Left cardiac atrium (tissue), 4 donors: ENCODE measurements at regions not wholly inside any gene's neighbourhood (a gene's known extent, or its start where the extent isn't known, plus 50 kb on each side); places are given as distances from the start of the nearest gene placed in this dataset.

ENCODE experiments used
- ATAC-seq, 2 donors: fragments of 200-7000 bp; cut with Tn5 transposase; one replicate each; pipeline ENCODE4 v1.9.1; 2020; ENCODE audit warnings: mild to moderate bottlenecking in 2 of 2, moderate library complexity in 2 of 2
- DNase-seq: peaks from one replicate; pipeline ENCODE4 v3.0.0-alpha.2; 2020
- intact Hi-C, 2 donors: fragments of 100-400 bp; cut with DNase I; formaldehyde crosslinking; loops; one replicate each; pipeline versions ENCODE4 v1.14.1 to v1.15.1; 2022 to 2023
- donor health status: DM: no; HTN: yes; CAD: no.
- donor health status: DM: no; HTN: yes; CAD: no; lungs with severe emphysema.
- donor health status: DM: yes; HTN: yes; CAD: no.
- donor health status: Dilated cardiomyopathy.

DNA sequence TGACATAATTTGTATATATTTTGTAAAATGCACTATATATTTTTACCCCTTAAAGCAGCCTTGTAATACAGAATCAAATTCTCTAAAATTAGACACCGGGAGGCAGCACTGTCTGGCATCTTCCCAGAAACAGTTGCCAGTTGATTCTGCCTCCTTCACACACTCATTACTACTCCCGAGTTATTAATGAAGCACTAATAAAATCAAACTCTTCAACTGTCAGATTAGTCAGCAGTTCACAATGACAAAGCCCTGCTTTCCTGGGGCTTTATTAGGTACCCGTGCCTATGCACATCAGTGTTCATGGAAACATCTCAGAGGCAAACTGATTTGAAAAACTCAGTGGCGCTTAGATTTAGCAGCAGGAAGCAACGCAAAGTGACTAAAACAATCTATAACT is 103.5 kb upstream of the VEGFC start:
- ATAC-seq = no peak
- intact Hi-C loops = no loop called here

DNA sequence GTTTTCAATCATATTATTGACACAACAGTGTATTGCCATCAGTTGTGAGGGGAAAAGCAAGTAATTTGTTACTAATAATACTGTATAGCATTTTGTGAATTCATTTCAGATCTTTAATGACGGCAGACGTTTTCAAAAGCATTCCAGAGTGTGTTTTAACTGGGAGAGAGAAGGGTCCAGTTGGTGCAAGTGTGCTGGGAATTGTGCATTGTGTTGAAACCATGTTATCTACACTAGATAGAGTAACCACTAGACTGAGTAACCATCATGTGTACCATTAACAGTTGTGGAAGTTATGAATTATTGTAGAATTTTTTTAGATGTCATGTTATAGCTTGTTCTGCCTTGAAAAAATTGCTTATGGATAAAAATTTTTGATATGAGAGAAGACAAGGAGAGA is 104.5 kb upstream of the VEGFC start:
- DNase-seq = no peak
- intact Hi-C loops = no loop called here
- no peak for ATAC-seq

More for the DNA sequence above, 103.5 kb upstream of the VEGFC start:
- DNase-seq = no peak

DNA sequence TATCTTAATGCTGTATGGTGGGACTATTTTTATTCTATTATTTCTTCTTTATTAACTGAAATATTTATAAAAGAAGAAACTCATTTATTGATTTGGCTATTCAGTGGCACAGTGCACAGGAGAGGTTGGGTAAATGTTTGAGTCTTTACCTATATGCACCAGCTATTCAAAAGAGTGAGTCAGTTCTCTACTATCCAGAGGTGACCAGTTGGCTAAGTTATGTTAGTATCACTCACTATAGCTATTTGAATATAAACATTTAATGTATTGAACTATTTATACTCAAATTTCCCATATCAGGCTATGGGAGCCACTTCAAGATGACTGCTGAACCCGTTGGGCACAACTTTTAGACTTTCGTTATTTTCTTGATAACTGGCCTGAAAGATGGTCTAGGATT is 106.1 kb upstream of the VEGFC start:
- intact Hi-C loops = no loop called here
- ATAC-seq (no peak), DNase-seq (no peak)

DNA sequence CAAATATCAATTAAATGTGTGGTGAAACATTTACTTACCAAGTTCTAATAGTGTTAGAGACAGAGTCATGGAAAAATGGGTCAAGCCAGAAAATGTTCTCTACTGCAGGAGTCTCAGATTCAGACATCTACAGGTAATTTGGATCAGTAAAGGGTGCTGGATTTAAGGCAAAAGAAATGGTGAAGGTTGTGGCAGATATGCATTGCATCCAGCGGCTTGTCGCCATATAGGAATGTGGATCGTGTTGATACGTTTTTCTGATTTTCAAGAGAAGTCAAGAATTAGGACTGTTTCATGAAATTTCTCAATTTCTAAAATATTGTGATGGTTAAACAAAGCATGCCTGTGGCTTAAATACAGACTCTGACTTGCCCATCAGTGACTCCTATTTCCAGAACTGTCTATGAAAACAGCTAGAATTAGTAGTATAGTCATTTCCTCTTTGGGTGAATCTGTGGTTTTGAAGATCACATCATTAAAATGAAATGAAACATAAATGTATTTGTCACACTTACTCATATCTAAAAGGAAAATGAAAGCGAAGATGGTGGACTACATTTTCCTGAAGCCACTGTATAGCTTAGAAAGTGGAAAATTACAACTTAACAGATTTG is 110.1 kb upstream of the VEGFC start:
- intact Hi-C loops = no loop called here
- ATAC-seq = no peak
- no peak for DNase-seq

DNA sequence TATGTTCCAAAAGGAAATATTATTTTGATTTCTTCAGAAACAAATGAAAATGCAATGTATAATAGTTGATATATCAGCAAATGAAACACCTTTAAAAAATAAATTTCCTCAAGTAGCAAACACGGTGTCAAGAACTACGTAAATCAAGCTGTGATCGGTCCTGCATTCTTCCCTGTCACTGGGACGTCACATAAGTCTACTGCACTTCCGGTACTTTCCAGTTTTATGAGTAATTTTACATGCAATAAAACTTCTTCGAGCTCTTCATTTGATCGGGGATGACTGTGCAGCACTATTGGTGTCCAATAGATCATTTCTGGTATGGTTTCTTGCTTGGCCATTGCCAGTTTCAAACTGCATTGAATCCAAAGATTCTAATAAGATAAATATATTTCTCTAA is 114.0 kb upstream of the VEGFC start:
- ATAC-seq (no peak), DNase-seq (no peak)
- intact Hi-C loops = no loop called here

DNA sequence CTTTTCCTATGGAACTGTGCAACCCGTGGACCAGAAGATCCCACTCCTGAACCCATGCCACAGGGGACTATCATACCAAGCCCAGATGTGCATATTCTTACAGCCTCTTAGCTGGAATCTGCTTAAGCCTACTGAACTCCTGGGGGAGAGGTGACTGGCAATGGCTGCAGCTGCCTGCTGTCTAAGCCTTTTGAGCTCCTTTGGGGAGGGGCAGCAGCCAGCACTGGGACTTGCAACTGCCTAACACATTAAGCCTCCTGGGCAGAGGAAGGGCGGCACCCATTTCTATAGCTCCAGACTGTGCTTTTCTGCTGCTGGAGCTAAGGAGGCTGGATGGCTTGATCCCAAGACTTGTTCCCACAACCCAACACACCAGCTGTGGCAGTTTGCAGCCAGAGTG is 117.9 kb upstream of the VEGFC start:
- intact Hi-C loops = no loop called here
- DNase-seq (no peak), ATAC-seq (no peak)

DNA sequence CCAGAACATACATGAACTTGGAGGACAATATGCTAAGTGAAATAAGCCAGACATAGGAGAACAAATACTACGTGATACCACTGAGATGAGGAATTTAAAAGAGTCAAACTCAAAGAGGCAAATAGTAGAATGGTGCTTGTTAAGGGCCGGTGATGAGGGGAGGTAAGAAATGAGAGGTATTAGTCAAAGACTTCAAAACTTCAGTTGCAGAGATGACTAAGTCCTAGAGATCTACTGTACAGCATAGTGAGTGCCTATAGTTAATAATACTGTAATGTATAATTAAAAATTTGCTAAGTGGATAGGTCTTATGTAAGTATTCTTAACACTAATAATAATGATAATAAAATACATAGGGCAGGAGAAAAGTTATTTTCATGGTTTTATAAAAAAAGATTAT is 126.9 kb upstream of the VEGFC start:
- ATAC-seq (no peak), DNase-seq (no peak)
- intact Hi-C loops = no loop called here

DNA sequence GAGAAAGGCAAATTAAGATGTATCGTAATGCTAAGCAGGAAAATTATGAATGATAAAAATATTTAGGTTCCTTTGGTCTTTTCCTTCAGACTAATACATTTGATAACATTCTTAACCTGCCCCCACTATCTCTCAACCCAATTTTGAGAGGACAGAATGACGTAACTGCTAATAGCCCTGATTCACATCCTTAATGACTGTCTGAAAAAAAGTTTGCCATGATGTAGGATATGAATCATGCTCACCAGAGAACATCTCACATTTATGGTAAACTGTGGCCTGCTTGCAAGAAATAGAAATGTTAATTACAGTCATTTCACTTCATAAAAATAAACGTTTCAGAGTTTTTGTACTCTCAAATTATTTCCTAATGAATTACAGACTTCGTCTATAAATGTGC is 128.0 kb upstream of the VEGFC start:
- DNase-seq = no peak
- ATAC-seq = no peak
- intact Hi-C loops = no loop called here

DNA sequence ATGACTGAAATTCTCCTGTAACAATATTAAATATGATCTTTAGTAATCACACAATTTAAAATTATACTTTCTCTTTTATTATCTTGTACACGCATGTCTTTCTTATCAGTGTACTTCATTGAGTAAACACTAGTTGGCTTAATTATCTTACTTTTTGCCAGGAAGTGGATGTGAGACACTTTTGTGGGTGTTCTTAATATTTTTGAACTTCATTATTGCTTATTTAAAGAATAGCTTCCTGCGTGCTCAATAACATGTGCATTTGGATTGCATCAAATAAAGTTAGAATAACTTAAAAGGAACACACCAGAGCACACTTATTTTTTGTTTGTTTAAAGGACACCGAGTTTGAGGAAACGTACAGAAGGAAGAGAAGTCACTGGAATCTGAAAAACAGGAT is 128.5 kb upstream of the VEGFC start:
- ATAC-seq = no peak
- intact Hi-C loops = no loop called here
- DNase-seq = no peak

DNA sequence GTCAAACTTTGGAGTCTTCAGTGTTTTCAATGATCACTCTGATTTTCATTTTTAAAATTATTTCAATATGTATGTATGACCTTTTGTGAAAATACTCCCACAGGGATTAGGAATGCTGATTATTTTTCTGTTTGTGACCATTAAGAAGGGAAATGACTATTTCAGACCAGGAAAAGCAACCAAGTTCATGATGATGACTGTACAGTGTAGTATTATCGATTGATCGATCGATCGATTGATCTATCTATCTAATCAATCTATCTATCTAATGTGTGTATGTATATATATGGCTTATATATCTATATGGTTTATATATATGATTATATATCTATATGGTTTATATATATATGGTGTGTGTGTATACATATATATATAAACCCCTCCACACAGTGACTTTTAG is 131.5 kb upstream of the VEGFC start:
- DNase-seq = no peak
- intact Hi-C loops = no loop called here
- no peak for ATAC-seq

DNA sequence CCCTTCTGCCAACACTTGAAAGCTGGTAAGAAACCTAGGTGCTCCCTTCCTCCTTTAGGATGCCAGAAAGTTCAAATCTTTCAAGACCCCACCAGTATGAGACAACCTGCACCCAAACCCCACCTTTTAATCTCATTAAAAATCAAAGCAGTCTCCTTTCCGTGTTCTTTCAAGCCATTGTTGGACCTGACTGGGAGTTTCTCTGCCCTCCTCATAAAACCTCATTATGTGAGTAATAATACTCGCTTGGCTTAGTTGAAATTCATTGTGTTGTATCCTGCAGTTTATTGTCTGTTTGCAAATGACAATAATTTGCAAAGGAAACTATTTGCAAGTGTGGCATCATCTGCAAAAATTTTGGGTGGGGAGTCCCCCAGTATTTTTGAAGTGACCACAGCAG is 133.2 kb upstream of the VEGFC start:
- no peak for DNase-seq
- intact Hi-C loops = no loop called here
- ATAC-seq = no peak

DNA sequence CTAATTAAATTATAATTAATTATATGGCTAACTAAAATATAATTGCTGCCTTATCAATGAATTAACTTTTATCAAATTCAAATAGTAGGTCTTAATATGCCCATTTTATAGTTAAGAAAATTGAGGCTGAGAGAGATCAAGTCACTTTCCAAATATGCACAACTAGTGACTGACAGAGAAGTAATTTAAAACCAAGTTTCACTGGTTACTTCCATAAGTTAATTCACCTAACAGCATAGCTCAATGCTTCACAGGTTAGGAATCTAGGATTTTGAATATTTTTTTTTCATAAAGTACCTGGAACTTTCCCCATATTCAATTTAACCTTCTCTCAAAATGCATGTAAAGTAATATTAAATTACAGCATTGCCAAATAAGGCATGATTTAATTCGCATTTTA is 134.4 kb upstream of the VEGFC start:
- intact Hi-C loops = no loop called here
- ATAC-seq = no peak
- no peak for DNase-seq

DNA sequence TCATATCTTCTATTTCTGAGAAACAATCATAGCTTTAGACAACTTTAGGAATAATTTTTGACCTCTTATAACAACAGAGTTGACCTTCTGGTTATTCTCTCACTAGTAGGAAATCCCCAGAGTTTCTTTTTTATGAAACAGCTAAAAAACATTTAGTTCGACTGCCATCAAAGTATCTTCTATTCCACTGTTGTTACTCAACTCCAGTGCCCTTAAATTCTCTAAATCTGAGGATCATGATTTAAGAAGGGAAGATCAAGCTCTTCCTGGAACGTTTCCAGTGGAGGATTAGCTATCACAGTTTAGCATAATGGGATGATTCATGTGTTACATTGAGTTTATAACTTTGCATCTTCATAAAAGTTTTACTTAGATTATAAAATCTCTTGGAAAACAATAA is 134.9 kb upstream of the VEGFC start:
- DNase-seq = no peak
- intact Hi-C loops = no loop called here
- ATAC-seq = peak in 1 of 2 donors; percentile 17

DNA sequence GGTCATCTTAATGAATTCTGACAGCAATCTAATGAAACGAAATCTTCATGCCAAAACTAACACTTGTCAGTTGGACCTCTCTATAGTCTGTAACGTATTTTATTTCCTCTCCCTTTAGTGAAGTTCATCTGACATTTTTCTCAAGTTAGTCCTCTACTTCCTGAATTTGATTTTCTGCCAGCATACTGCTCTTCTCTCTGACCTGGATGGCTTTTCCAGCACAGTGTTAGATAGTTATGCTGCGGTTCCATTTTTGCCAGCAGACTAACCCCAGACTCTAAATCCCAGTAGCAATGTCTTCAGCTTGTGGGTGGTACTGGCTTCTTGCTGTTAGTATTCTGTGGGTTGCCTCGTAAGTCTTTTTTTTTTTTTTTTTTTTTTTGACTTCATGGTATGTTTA is 146.7 kb upstream of the VEGFC start:
- DNase-seq = no peak
- ATAC-seq = no peak
- intact Hi-C loops = no loop called here

DNA sequence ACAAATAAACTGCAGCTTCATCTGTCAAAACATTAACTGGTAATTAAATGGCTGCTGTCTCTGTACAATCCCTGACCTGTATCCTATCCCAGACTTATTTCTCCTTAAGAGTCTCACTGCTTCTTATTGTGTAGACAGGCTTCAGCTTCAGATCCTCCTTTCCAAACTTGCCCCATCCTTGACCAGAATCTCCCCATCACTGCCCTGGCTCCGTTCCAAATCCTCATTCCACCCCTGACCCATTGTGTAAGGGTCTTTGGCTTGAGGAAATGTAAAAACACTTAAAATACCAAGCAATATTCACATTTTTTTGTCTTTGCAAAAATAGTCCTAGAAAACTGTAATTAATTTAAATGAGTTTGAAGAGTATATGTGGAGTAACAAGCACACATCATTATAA is 152.6 kb upstream of the VEGFC start:
- DNase-seq = no peak
- no peak for ATAC-seq
- intact Hi-C loops = no loop called here

DNA sequence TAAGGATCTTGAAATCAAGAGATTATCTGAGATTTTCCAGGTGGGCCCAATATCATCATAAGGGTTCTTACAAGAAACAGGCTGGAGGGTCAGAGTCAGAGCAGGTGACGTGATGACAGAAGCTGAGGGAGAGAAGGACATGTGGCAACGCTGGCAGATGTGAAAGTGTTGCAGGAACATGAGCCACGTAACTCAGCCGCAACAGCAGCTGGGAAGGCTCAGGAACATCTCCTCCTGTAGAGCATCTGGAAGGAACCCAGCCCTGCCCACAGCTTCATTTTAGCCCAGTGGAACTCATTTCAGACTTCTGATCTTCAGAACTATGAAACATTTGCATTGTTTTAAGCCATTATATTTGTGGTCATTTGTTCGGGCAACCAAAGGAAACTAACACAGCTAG is 156.3 kb upstream of the VEGFC start:
- intact Hi-C loops = no loop called here
- DNase-seq = no peak
- peak in 1 of 2 donors; percentile 27 for ATAC-seq

DNA sequence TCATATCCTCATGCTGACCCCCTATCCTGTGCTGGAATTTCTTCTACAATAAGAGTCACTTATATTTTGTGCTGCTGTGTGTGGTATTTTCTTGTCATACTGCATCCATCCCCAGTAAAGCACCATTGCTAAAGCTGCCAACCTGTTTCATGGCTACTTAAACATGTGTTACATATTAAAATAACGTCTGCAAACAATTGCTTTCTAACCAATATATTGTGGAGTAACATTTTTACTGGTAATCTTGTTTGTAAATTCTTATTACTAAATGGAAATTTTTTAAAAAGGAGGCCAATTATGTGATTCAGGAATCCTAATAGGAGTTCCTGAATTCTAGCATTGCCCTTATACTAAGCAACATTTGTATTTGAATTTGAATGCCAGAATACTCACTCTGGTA is 160.3 kb upstream of the VEGFC start:
- DNase-seq (no peak), ATAC-seq (no peak)
- intact Hi-C loops = no loop called here

DNA sequence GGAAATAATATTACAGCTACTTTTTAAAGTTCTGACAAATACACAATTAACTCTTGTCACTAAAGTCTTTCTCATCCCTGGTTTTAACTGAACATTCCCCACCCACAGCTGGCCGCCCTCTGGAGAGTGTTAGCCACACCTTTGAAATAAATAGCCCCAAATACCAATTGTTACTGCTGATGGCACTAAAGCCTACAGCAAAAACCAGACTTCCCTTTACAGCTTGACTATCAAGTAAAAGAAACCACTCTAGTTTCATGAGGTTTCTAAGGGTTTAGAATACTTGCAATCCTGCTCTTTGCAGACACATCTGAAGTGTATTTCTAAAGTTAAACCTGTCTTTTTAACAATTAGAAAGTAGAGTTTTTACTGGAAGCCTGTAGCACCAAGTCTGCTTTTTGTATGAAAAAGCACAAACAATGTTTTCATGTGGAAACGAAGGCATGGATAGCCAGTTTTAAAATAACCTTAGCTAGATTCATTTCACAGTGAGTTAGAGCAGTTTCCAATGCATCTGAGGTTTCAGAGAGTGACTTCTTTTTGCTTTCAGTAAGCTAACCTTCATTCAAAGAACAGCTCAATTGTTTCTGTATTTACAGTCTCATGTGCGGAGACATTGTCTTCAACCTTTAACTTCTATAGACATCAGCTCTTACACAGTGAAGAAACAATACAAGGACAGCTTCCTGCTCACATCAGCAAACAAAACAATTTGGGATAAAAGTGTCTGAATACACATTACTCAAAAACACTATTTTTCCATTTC is 164.8 kb upstream of the VEGFC start:
- DNase-seq (no peak), ATAC-seq (no peak)
- intact Hi-C loops = no loop called here

DNA sequence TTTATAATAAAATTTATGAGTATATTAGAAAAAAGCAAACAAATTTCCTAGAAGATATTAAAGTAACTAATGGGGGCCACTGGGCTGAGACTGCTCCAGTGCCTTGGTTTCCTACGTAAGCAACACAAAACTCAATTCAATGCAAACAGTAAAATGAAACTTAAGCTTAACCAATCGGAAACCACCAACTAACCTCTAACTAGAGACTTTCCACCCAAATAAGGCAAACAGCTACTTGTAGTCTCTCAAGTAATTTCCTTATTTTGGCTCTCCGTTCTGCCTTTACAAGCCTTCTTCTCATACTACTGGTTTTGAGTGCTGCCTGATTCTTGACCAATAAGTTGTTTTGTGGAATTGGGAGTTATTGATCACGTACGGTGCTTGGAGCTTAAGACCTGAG is 167.3 kb upstream of the VEGFC start:
- intact Hi-C loops = no loop called here
- DNase-seq (no peak), ATAC-seq (no peak)

DNA sequence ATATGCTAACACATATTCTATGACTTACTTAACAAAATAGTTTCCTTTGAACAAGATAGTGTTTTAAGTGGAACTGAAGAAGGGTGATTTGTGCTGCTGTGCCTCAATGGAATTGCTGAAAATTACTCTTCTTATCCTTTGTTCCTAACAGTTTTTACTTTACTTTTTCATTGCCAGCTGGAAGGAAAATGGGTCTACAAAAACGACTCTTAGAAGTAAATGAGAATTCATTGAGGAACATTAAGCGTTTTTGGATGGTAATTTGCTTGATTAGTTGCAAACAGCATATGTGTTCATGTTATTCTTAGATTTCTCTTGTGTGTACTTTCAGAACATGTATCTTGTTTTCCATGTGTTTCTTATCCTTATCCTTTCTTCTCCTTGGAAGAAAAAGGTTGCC is 170.4 kb upstream of the VEGFC start:
- ATAC-seq (no peak), DNase-seq (no peak)
- intact Hi-C loops = no loop called here

DNA sequence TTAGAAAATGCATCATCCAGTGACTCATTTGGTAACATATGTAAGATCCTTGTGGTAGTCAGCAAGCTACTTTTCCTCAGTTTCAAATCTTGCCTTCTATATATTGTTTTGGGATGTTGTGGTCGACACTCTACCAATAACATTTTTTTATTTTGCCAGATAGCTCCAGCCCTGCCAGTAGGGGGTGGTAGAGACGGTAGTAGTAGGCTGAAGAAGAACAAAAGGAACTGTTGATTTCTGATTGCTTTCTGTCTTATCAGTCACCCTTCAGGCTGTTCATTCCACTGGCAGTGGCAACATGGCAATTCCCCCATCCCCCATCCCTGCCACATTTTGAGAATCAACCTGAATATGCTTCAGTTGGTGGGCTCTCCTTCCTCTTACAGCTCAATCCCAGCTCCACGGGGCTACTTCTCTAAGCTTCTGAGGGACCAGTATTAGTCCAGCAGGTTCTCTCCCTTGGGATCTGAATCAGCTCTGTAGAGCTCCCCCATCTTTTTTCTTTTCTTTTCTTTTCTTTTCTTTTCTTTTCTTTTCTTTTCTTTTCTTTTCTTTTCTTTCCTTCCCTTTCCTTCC is 171.5 kb upstream of the VEGFC start:
- ATAC-seq = no peak
- no peak for DNase-seq
- intact Hi-C loops = no loop called here
